ENCODE measurements at regions not wholly inside any gene's neighbourhood (a gene's known extent, or its start where the extent isn't known, plus 50 kb on each side); places are given as distances from the start of the nearest gene placed in this dataset.
A peak's percentile ranks its signal among the peaks of the same experiment; 100 is the strongest.
"Not testable (repeated sequence)": the region's sequence is repeated elsewhere in the genome, so short reads cannot be mapped to it uniquely, and the experiment has no call there.

DNA sequence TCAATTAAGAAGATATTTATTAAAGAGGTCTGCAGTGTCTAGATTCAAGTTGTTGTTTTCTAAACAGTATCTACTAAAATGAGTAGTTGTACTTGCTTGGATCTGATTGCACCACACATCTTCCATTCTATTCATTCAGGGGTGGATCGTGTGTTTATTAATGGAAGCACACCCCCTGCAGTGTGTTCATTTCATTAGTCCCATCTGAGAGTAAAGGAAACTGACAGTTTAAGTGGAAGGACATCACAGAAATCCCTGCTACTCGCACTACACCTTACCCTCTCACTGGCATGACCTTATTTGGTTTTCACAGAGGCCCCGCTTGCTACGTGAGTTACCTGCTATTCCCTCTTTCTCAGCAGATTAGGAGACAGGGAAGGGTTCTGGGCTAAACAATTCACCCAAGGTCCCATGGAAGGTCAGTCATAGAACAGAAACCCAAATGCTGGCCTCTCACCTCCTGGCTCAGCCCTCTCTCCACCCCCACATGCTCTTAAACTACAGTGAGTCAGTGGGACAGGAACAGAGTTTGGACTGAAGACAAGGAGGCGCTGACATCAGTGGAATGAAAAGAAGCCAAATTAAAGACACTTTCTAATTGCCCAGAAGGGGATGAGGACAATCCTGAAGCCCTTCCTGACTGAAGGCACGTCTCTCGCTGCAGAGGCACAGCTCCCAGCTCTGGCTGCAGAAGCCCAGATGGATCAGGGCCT is 369.2 kb upstream of the NRP1 start:
- DNase-seq (ENCODE audit: low read depth), result peak; percentile 62
- no peak for TF ChIP-seq CTCF (IDR thresholded peaks at IDR 0.05; ENCODE audit: insufficient read depth, low read depth, low read length, missing control alignments)
- no peak overlapping the region for H3K4me3 ChIP-seq (ENCODE audit: low read length)

- no peak for TF ChIP-seq CTCF (IDR thresholded peaks at IDR 0.05; ENCODE audit: insufficient read depth, low read depth, low read length, missing control alignments)
- H3K4me3 ChIP-seq (ENCODE audit: low read length), result no peak overlapping the region
- no peak for DNase-seq (ENCODE audit: low read depth)
These were observed 363.6 kb upstream of the NRP1 start for GRCh38 chr10:33698033-33698432.

GRCh38 chr10:33697016-33697415 is 362.5 kb upstream of the NRP1 start:
- no peak for TF ChIP-seq CTCF (IDR thresholded peaks at IDR 0.05; ENCODE audit: insufficient read depth, low read depth, low read length, missing control alignments)
- peak; percentile 20 for DNase-seq (ENCODE audit: low read depth)

GRCh38 chr10:33695536-33695935 is 361.1 kb upstream of the NRP1 start:
- TF ChIP-seq CTCF (IDR thresholded peaks at IDR 0.05; ENCODE audit: insufficient read depth, low read depth, low read length, missing control alignments), result no peak
- DNase-seq (ENCODE audit: low read depth), result no peak

More at GRCh38 chr10:33697016-33697415, 362.5 kb upstream of the NRP1 start:
- no peak overlapping the region for H3K4me3 ChIP-seq (ENCODE audit: low read length)

DNA sequence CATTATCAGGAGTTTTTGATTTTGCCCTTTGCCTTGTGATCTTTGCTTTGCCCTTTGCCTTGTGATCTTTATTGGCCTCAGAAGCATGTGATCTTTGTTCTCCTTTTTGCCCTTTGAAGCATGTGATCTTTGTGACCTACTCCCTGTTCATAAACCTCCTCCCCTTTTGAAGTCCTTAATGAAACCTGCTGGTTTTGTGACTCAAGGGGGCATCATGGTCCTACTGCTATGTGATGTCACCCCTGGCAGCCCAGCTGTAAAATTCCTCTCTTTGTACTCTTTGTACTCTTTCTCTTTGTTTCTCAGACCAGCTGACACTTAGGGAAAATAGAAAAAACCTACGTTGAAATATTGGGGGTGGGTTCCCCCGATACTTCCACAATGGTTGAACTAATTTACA is 356.1 kb upstream of the NRP1 start:
- not testable (repeated sequence) for DNase-seq (ENCODE audit: low read depth)

More at GRCh38 chr10:33695536-33695935, 361.1 kb upstream of the NRP1 start:
- H3K4me3 ChIP-seq (ENCODE audit: low read length), result no peak overlapping the region

GRCh38 chr10:33688506-33688905 is 354.0 kb upstream of the NRP1 start:
- TF ChIP-seq CTCF (IDR thresholded peaks at IDR 0.05; ENCODE audit: insufficient read depth, low read depth, low read length, missing control alignments), result no peak
- no peak for DNase-seq (ENCODE audit: low read depth)
- H3K4me3 ChIP-seq (ENCODE audit: low read length), result no peak overlapping the region

More for the DNA sequence above, 356.1 kb upstream of the NRP1 start:
- not testable (repeated sequence) for H3K4me3 ChIP-seq (ENCODE audit: low read length)

DNA sequence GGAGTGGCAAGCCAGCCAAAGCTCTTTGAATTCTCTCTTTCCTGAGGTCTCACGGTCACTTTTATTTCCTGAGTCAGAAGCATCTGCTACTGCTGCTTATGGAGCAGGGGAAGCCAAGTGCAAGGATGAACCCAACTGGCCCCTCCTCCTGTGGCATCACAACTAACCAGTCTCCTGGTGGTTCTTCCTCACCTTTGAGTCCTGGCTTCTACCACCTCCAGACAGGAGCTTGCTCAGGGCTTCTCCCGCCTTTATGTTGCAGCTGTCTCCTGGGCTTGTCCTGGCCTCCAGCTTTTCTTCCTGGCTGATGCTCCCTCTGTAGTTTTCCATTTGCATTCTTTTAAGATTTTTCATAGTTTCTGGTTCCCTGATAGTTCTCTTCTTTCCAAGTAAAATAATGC is 349.7 kb upstream of the NRP1 start:
- H3K4me3 ChIP-seq (ENCODE audit: low read length), result no peak overlapping the region
- no peak for TF ChIP-seq CTCF (IDR thresholded peaks at IDR 0.05; ENCODE audit: insufficient read depth, low read depth, low read length, missing control alignments)
- no peak for DNase-seq (ENCODE audit: low read depth)

Data from epithelial cell of esophagus (primary cell).